Activated naive CD8-positive, alpha-beta T cell treated with anti-CD3 and anti-CD28 coated beads for 36 hours (primary cell): ENCODE measurements at regions not wholly inside any gene's neighbourhood (a gene's known extent, or its start where the extent isn't known, plus 50 kb on each side); places are given as distances from the start of the nearest gene placed in this dataset.

Experiments used
- DNase-seq: peaks from one replicate; pipeline ENCODE4 v3.0.0; 2021
- H3K27ac Mint-ChIP-seq: one replicate; pipeline ENCODE4 v1.8.0; 2022; ENCODE audit warnings: mild to moderate bottlenecking, moderate library complexity, mixed read lengths
- H3K27me3 Mint-ChIP-seq: one replicate; pipeline ENCODE4 v1.8.0; 2022; ENCODE audit warnings: mild to moderate bottlenecking, mixed read lengths
- H3K36me3 Mint-ChIP-seq: one replicate; pipeline ENCODE4 v1.8.0; 2021; ENCODE audit warnings: mild to moderate bottlenecking, mixed read lengths
- H3K4me1 Mint-ChIP-seq: one replicate; pipeline ENCODE4 v1.8.0; 2021; ENCODE audit warnings: mixed read lengths
- H3K4me3 Mint-ChIP-seq: one replicate; pipeline ENCODE4 v1.8.0; 2022; ENCODE audit warnings: mild to moderate bottlenecking, moderate library complexity, mixed read lengths
- H3K9me3 Mint-ChIP-seq: one replicate; pipeline ENCODE4 v1.8.0; 2022; ENCODE audit warnings: mixed read lengths

DNA sequence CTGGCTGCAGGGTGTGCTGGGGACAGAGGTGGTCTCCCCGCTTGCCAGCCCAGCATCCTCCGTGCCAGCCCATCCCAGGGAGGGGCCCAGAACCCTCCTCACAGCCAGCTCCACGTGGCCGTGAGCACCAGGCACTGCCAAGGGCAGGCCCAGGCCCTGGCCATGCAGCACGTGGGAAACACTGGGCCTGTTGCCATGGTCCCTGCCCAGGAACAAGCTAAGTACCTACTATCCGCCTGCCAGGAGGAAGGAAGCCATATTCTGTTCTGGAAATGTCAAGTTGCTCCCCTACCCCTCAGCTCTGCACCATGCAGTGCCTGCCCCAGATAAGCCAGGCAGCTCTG, 250.6 kb downstream of the CYP26B1 start:
- peaks cover 6% of the 10 kb centered on the region for H3K27me3 Mint-ChIP-seq
- H3K4me3 Mint-ChIP-seq, result no peak overlapping the region
- no peaks in the 10 kb centered on the region for H3K9me3 Mint-ChIP-seq
- H3K4me1 Mint-ChIP-seq, result no peaks in the 10 kb centered on the region
- DNase-seq, result no peak
- H3K36me3 Mint-ChIP-seq, result no peaks in the 10 kb centered on the region
- H3K27ac Mint-ChIP-seq, result no peak overlapping the region

DNA sequence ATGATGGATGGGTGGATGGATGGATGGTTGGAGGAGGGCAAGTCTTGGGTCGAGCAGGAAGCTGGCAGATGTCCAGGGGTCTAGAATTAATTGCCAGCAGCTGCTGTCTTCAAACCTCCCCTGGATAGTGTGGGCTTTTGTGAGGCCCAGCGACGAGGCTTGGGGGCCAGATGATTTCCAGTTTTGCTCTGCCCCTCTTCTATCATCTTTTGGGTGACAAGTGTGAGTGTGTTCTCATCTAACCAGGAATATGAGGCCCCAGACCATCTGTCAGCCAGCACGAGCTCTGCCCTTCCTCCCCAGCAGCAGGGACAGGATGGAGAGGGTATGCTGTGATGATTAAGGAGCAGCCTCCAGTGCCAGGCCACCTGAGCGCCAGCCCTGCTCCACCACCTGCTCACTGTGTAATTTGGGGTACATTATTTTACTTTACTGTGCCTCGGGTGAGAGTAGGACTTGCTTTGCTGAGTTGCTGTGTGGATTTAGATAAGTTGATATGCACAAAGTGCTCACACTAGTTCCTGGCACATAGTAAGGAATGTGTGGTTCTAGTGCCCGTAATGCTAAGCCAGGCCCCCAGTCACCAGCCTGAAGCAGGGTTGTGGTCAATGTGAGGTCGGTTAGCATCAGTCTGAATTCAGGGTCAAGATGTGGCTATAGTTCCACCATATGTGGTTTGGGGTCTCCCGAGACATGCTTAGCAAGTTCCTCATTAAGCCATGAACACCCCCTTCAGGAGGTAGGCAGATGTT, 251.1 kb downstream of the CYP26B1 start:
- H3K27me3 Mint-ChIP-seq, result peaks cover 7% of the 10 kb centered on the region
- no peaks in the 10 kb centered on the region for H3K4me1 Mint-ChIP-seq
- no peak overlapping the region for H3K27ac Mint-ChIP-seq
- H3K4me3 Mint-ChIP-seq, result no peak overlapping the region
- H3K9me3 Mint-ChIP-seq, result no peaks in the 10 kb centered on the region
- no peak for DNase-seq
- H3K36me3 Mint-ChIP-seq, result no peaks in the 10 kb centered on the region

DNA sequence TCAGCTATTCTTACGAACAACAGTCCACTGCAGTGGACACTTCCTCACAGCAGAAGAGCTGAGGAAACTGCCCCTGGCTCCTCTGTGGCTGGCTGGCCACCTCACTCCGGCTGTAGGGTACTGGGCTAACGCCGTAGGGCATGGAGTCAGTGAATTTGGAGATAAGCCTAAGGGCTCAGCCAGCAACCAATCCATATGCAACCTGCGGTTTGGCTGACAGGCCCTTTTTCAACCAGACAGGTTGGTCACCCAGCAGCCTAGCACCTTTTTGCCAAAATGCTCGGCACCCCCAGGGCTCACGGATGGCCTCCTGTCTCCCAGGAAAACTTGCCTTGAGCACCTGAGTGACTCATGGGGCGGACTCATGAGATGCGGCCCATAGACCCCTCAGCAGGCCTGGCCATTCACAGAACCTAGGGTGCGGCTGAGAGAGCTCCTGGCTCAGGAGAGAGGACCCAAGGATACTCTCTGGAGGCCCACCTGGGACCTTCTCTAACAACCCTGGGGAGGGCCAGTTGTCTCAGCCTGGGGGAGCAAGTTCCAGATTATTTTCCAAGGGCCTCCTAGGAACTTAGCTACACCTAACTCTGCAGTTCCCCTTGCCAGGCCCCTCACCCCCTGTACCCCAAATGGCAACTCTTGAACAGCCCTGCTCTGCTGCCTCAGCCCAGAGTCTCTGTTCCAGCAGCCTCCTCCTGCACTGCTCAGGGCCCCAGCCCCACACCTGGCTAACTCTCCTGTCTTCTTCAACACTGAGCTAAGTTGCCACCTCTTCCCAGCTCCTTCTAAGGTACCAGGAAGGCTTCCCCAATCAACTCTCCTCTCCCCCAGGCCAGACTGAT, 252.1 kb downstream of the CYP26B1 start:
- H3K27ac Mint-ChIP-seq, result no peak overlapping the region
- H3K4me1 Mint-ChIP-seq, result no peaks in the 10 kb centered on the region
- no peak overlapping the region for H3K4me3 Mint-ChIP-seq

DNA sequence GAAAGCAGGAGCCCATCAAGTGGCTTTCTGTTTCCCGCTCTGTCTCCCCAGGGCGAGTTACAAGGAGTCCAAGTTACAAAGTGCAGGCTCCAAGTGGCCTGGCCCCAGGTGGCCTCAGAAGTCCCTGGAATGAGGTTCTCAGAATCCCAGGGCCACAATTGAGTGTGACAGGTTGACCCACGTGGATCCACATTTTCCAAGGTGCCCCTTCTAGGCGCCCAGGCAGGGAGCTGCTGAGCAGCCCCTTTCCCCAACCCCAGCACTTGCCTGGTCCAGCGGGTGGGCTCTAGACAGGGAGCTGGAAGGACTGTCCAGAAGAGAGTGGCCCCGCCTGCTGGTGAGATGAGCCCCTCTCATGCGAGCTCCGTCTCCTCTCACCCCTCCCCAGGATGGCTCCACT, 253.4 kb downstream of the CYP26B1 start:
- Mint-ChIP-seq H3K27me3 (peaks cover 7% of the 10 kb centered on the region), H3K4me3 (no peak overlapping the region), H3K9me3 (no peaks in the 10 kb centered on the region), H3K36me3 (no peaks in the 10 kb centered on the region), H3K4me1 (no peaks in the 10 kb centered on the region), H3K27ac (no peak overlapping the region)
- no peak for DNase-seq

More for the DNA sequence above, 252.1 kb downstream of the CYP26B1 start:
- DNase-seq, result no peak
- H3K36me3 Mint-ChIP-seq, result no peaks in the 10 kb centered on the region
- H3K27me3 Mint-ChIP-seq, result peaks cover 7% of the 10 kb centered on the region
- no peaks in the 10 kb centered on the region for H3K9me3 Mint-ChIP-seq

DNA sequence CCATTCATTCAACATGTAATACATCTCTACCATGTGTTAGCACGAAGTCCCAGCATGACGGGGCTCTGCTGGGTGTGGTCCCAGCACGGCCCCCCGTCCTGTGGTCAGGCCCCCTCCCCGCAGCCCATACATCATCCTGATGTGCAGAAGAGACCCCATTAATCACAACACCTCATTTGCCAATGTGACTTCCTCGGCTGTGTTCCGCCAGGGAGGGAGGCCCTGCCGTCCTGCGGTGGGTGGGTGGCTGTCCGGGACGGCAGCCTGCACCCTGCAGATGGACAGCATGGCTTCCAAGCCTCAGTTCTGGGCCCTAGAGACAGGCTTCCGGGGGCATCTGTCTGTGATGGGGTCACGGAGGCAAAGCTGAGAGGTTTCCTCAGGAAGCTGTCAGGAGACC, 254.0 kb downstream of the CYP26B1 start:
- H3K9me3 Mint-ChIP-seq, result no peaks in the 10 kb centered on the region
- peaks cover 7% of the 10 kb centered on the region for H3K27me3 Mint-ChIP-seq
- no peaks in the 10 kb centered on the region for H3K4me1 Mint-ChIP-seq
- no peaks in the 10 kb centered on the region for H3K36me3 Mint-ChIP-seq
- no peak overlapping the region for H3K4me3 Mint-ChIP-seq
- H3K27ac Mint-ChIP-seq, result no peak overlapping the region
- DNase-seq, result no peak

DNA sequence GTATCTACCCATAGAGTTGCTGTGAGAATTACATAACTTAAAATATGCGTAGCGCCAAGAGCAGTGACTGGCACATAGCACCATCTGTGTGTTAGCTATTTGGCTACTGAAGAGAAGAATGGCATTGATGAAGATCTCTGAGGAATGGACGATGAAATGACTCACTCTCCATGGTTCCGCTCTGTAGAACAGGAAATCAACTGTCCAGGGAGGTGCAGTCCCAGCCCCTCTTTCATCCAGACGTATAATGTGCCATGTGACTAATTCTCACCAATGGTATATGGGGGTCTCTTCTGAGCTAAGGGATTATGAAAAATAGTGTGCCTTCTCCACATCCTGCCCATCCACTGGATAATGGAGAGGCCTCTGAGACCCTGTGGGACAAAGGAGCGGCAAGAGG, 254.8 kb downstream of the CYP26B1 start:
- Mint-ChIP-seq H3K4me3 (no peak overlapping the region), H3K9me3 (no peaks in the 10 kb centered on the region), H3K4me1 (no peaks in the 10 kb centered on the region), H3K36me3 (no peaks in the 10 kb centered on the region), H3K27me3 (peaks cover 7% of the 10 kb centered on the region), H3K27ac (no peak overlapping the region)
- no peak for DNase-seq

DNA sequence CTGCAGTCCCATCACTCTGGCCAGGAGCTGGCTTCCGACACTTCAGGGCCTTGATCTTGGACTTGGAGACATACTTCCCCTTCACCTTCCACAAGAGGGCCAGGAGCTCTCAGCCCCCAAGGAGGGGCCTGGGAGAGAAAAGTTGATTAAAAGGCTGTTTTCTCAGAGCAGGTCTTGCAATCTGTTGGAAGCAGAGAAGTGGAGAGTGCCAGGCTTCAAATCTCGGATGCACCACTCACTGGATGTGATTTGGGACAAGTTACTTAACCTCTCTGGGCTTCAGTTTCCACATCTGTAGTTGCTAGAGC, 255.3 kb downstream of the CYP26B1 start:
- no peak overlapping the region for H3K4me3 Mint-ChIP-seq
- no peaks in the 10 kb centered on the region for H3K4me1 Mint-ChIP-seq
- no peaks in the 10 kb centered on the region for H3K36me3 Mint-ChIP-seq
- no peak overlapping the region for H3K27ac Mint-ChIP-seq
- no peak for DNase-seq
- peaks cover 7% of the 10 kb centered on the region for H3K27me3 Mint-ChIP-seq
- H3K9me3 Mint-ChIP-seq, result no peaks in the 10 kb centered on the region

DNA sequence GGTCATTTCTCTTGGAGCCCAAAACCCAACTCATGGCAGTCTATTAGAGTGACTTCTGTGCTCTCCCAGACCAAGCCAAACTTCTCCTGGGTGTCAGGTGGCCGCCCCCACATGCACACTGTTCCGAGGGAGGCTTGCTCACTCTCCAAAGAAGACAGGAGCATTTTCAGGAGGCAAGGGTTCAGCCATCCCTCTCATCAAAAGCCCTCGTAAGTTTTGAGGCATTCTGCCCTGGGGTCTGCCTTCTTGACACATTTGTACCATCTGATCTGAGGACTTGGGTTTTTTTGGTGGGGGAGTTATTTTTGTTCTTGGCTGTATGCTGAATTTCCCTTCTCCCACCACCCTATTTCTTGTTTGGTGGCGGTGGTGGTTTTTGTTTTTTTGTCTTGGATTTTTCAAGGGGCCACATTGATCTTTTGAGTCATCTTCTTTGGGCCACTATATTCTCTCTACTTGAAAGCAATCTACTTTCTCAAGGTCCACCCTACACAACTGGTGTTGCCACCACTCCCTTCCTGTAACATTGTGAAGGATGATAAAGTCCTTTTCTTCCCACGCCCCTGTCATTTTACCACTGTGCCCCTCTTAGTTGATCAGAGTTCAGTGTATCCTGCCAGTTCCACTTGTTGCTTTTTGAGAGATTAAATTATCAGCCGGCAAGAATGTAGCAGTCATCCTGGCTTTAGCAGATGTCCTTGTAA, 255.8 kb downstream of the CYP26B1 start:
- Mint-ChIP-seq H3K9me3 (no peaks in the 10 kb centered on the region), H3K27me3 (peaks cover 4% of the 10 kb centered on the region), H3K4me3 (no peak overlapping the region), H3K27ac (no peak overlapping the region), H3K4me1 (no peaks in the 10 kb centered on the region), H3K36me3 (no peaks in the 10 kb centered on the region)
- DNase-seq, result no peak

DNA sequence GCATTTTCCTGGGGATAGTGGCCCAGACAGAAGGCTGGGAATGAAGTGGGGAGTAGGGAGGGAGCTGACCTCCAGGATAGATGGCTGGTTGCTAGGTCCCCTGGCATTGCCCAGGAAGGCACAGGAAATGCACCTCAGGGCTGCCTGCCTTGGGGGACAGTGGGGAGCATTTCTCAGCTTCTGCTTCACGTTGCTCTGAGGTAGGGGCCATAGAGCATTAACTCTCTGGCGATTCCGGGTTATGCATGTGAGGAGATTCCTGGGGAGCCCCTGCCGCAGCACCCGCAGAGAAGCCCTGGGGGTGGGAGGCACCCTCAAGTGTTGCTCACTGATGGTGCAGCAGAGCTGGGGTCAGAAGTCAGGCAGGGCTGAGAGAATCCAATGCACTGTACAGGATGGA, 256.5 kb downstream of the CYP26B1 start:
- no peaks in the 10 kb centered on the region for H3K36me3 Mint-ChIP-seq
- H3K27ac Mint-ChIP-seq, result no peak overlapping the region

DNA sequence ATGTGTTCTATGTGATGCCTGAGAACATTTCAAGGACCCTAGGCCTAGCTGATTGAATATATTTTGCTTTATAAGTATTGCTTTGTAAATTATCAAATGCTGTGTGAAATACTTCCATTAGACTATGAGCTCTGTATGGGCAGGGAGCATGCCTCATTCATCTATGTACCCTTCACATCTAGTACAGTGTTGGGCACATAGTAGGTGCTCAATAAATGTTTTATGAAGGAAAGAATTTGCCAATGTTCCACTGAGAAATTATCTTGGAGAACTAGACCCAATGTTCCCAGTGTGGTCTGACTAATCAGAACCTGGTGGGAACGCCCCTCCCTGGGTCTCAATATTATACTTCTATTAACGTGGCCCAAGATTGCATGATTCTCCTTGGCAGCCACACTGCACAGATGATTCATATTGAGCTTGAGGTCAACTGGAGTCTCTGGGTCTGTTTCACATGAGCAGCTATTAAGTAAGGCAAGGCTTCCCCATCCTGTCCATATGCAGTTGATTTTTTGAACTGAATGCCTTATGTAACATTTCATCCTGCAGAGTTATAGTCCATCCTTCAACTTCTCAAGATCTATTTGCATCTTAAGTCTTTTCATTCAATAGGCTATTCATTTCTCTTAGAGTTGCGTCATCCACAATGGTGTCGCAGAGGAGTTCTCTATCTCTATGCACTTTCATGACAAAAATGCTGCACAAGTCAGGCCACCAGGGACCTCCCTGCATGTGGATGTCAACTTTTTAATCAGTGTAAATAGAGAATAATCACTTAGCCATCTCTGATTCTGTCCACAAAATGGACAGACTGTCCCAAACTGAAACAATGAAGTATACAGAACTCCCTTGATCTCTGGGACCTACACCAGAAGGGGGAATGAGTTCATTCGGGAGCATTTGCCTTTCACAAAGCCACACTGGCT, 257.6 kb downstream of the CYP26B1 start:
- Mint-ChIP-seq H3K4me1 (no peaks in the 10 kb centered on the region), H3K9me3 (no peaks in the 10 kb centered on the region), H3K27me3 (peaks cover 8% of the 10 kb centered on the region), H3K36me3 (no peaks in the 10 kb centered on the region), H3K27ac (no peak overlapping the region), H3K4me3 (no peak overlapping the region)
- no peak for DNase-seq

More for the DNA sequence above, 256.5 kb downstream of the CYP26B1 start:
- H3K27me3 Mint-ChIP-seq, result peaks cover 4% of the 10 kb centered on the region
- no peak for DNase-seq
- H3K4me3 Mint-ChIP-seq, result no peak overlapping the region
- no peaks in the 10 kb centered on the region for H3K9me3 Mint-ChIP-seq
- no peaks in the 10 kb centered on the region for H3K4me1 Mint-ChIP-seq

DNA sequence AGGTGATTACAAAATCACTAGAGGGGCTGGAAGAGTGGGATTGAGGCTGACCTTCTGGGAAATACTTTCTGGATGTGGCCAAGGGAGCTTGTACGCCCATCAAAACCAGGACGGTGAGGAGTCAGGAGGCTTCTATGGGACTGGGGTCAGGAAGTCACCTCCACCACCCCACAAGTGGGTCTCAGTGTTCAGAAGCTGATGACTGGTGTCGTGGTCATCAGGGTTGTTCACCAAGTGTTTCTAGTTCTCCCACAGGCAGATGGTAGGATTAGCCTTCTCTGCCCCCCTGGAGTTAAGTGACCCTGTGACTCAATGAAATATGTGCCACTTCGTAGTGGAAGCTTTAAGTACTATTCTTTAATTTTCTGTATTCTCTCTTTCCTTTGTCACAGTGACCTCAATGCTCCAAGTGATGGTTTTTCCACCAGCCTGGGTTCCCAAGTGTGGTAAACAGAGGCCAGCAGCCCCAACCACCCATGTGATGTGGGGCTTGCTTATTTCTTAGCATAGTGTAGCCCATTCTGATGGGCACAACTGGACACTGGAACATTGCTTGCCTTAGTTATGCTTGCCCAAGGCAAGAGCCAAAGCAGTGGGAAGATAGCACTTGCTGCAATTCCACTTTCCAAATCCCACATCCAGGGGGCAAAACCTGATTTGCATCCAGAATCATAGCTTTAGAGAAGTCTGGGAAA, 258.8 kb downstream of the CYP26B1 start:
- H3K9me3 Mint-ChIP-seq, result no peaks in the 10 kb centered on the region
- H3K27ac Mint-ChIP-seq, result no peak overlapping the region
- peaks cover 8% of the 10 kb centered on the region for H3K27me3 Mint-ChIP-seq
- H3K4me3 Mint-ChIP-seq, result no peak overlapping the region
- no peaks in the 10 kb centered on the region for H3K36me3 Mint-ChIP-seq
- DNase-seq, result no peak
- no peaks in the 10 kb centered on the region for H3K4me1 Mint-ChIP-seq

DNA sequence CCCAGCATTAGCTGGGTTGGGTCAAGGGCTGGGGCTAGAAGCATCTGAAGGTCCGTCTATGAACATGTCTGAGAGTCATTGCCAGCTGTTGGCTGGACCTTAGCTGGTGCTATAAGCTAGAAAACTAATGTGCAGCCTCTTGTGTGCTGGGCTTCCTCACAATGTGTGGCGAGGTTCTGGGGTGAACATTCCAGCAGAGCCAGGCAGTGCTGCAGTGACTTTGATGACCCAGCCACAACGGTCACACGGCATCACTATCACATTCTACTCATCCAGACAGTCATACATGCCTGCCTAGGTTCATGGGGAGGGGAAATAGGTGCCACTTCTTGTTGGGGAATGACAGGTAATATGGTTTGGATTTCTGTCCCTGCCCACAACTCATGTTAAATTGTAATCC, 260.5 kb downstream of the CYP26B1 start:
- DNase-seq, result no peak
- H3K27me3 Mint-ChIP-seq, result peaks cover 11% of the 10 kb centered on the region
- no peaks in the 10 kb centered on the region for H3K36me3 Mint-ChIP-seq
- no peak overlapping the region for H3K4me3 Mint-ChIP-seq
- no peaks in the 10 kb centered on the region for H3K4me1 Mint-ChIP-seq
- no peak overlapping the region for H3K27ac Mint-ChIP-seq
- H3K9me3 Mint-ChIP-seq, result no peaks in the 10 kb centered on the region

DNA sequence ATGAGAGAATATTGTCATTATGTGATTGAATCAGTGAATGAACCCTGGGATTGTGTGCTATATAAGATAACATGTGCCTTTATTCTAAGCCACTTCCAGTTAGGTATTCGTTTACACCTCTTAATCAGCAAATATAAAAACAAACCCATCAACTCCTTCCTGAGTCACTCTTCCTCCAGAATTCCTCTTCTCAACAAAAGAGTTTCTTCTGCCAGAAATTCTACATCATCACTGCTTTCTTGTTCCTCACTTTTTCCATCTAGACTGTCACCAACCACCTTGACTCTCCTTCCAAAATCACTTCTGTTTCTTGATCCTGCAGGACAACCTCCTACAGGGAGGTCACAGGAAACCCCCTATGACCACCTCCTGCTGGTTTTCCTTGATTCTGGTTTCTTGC, 261.4 kb downstream of the CYP26B1 start:
- Mint-ChIP-seq H3K4me3 (no peak overlapping the region), H3K27ac (no peak overlapping the region), H3K9me3 (no peaks in the 10 kb centered on the region), H3K27me3 (peaks cover 7% of the 10 kb centered on the region), H3K36me3 (no peaks in the 10 kb centered on the region), H3K4me1 (no peaks in the 10 kb centered on the region)
- no peak for DNase-seq

DNA sequence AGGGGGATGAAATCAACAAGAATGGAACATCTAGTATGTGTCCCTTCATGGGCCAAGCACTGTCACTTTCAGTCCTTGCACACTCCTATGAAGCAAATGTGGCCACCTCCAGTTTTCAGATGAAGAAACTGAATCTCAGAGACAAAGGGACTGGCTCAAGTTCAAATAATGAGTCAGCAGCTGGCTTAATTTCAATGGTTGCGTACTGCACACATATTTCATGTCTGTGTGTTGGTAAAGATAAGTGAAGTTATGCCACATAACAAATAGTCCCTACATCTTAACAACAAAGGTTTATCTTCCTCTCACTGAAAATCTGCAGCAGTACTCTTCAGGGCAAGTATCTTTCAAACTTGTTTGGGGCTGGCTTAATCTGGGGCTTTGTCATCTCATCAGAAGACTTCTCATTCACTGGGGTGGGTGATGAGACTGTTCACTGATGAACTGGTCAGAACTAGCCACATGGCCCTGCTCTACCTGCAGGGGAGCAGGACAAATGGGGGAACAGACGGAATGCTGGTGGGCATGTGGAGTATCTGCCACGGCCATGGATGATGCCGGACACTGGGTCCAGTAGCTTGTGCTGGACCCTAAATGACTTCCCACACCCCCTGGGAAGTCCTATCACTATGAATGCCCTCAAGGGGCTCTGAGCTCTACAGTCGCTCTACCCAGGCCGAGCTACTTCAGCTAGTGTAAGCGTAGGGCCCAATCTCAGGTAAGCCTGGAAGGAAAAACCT, 263.2 kb downstream of the CYP26B1 start:
- H3K36me3 Mint-ChIP-seq, result no peaks in the 10 kb centered on the region
- H3K9me3 Mint-ChIP-seq, result no peaks in the 10 kb centered on the region
- H3K4me3 Mint-ChIP-seq, result no peak overlapping the region
- no peaks in the 10 kb centered on the region for H3K4me1 Mint-ChIP-seq
- no peak overlapping the region for H3K27ac Mint-ChIP-seq
- peaks cover 7% of the 10 kb centered on the region for H3K27me3 Mint-ChIP-seq
- DNase-seq, result no peak
